ENCODE measurements at regions not wholly inside any gene's neighbourhood (a gene's known extent, or its start where the extent isn't known, plus 50 kb on each side); places are given as distances from the start of the nearest gene placed in this dataset.
"Not testable (repeated sequence)": the region's sequence is repeated elsewhere in the genome, so short reads cannot be mapped to it uniquely, and the experiment has no call there.

DNA sequence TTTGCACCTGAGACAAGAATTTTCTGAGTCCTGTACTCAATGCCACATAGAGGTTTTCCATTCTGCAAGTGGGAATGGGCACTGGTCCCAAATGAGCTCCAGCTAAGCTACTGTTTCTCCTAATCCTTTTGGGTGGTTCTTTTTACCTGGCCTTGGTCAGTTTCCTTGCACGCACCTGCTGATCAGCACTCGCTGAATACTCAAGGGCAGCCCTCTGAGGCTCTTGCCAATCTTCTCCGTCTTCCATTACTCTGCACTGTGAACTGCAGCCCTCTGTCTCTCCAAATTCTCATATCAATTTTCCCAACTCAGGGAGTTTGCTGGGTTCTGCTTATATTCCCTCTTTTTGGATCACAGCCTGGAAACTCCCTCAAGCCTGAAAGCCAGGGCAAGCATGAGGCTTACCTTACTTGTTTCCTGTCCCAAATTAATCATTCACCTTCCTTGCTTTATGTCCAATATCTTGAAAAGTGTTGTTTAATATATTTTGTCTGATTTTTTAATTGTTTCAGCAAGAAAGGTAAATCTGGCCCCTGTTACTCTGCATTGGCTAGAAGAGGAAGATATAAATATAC, 138.0 kb upstream of the TBX18 start:
- in situ Hi-C loops (cut with HindIII; ENCODE audit: low sequenced_read_pairs), result no loop called here
- TF ChIP-seq, protein P1, sequence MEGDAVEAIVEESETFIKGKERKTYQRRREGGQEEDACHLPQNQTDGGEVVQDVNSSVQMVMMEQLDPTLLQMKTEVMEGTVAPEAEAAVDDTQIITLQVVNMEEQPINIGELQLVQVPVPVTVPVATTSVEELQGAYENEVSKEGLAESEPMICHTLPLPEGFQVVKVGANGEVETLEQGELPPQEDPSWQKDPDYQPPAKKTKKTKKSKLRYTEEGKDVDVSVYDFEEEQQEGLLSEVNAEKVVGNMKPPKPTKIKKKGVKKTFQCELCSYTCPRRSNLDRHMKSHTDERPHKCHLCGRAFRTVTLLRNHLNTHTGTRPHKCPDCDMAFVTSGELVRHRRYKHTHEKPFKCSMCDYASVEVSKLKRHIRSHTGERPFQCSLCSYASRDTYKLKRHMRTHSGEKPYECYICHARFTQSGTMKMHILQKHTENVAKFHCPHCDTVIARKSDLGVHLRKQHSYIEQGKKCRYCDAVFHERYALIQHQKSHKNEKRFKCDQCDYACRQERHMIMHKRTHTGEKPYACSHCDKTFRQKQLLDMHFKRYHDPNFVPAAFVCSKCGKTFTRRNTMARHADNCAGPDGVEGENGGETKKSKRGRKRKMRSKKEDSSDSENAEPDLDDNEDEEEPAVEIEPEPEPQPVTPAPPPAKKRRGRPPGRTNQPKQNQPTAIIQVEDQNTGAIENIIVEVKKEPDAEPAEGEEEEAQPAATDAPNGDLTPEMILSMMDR (IDR thresholded peaks at IDR 0.05; ENCODE audit: low read depth, low read length, missing control alignments), result no peak
- no peak overlapping the region for H3K4me3 ChIP-seq (ENCODE audit: low read depth, low read length)
- DNase-seq (ENCODE audit: low read depth), result no peak

DNA sequence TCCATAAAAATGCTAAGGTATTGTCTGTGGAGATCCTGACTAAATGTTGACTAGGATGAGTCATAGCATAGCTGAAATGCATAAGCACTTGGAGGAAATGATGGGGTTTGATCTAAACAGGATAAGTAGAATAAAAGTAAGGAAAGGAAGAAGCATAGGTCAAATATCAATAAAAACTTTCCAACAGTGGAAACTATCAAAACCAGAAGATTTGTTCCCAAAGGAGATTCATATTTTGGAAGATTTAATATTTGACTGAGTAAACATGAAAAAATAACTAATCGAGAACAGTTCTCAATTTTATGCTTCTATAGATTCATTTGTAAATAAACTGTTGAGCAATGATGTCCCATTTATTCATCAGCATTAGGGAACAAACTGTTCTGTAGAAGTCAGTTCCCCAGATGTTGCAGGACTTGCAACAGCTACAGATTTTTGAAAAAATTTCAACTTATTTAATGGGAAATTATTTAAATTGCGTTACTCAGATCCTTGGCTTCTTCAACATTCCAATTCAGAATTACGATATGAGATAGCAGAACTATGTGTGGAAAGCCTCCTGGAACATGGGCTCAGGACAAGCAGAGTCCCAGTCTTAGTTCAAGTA, 133.7 kb upstream of the TBX18 start:
- in situ Hi-C loops (cut with HindIII; ENCODE audit: low sequenced_read_pairs), result no loop called here

DNA sequence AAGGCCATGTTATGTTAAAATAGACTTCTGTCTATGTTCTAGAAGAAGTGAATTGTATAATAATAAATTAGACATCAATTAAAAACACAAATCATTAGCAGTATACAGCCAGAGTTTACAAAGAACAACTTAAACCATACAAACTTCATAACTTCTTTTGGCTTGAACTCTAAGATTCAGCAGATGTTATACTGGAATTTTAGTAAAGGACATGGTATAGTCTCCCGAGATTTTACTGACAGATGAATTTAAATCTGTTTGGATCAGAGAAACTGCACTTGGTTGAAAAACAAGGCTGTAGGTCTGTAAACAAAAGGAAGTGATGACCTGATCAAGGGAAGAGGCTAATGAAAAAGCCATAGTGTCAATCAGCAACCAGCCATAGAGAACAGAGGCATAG, 132.6 kb upstream of the TBX18 start:
- in situ Hi-C loops (cut with HindIII; ENCODE audit: low sequenced_read_pairs), result no loop called here
- no peak for DNase-seq (ENCODE audit: low read depth)
- TF ChIP-seq, protein P1 (IDR thresholded peaks at IDR 0.05; ENCODE audit: low read depth, low read length, missing control alignments), result no peak
- H3K4me3 ChIP-seq (ENCODE audit: low read depth, low read length), result no peak overlapping the region

More for the DNA sequence above, 133.7 kb upstream of the TBX18 start:
- DNase-seq (ENCODE audit: low read depth), result no peak
- H3K4me3 ChIP-seq (ENCODE audit: low read depth, low read length), result no peak overlapping the region
- TF ChIP-seq, protein P1 (IDR thresholded peaks at IDR 0.05; ENCODE audit: low read depth, low read length, missing control alignments), result no peak

DNA sequence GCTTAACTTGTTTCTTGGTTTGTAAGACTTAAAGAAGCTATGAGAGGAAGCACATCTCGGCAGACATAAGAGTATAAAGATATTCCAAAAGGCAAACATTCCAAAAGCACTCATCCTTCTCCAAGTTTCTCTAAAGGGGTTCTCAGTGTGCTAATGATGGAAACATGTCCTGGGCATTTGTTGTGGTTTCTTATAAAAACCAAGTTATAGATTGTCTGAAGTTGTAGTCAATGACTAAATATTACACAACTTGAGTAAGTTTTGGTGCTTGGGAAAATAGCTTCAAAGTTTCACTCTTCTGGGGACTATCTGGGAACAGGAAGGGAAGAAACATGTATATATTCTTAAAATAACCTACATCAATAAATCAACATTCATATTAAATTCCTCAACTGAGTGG, 128.3 kb upstream of the TBX18 start:
- TF ChIP-seq, protein P1 (IDR thresholded peaks at IDR 0.05; ENCODE audit: low read depth, low read length, missing control alignments), result no peak
- in situ Hi-C loops (cut with HindIII; ENCODE audit: low sequenced_read_pairs), result loop anchor here (5.0 kb wide), 1 partner anchor 80 kb away; no protein-coding TSS in a partner anchor
- H3K4me3 ChIP-seq (ENCODE audit: low read depth, low read length), result no peak overlapping the region
- DNase-seq (ENCODE audit: low read depth), result no peak

DNA sequence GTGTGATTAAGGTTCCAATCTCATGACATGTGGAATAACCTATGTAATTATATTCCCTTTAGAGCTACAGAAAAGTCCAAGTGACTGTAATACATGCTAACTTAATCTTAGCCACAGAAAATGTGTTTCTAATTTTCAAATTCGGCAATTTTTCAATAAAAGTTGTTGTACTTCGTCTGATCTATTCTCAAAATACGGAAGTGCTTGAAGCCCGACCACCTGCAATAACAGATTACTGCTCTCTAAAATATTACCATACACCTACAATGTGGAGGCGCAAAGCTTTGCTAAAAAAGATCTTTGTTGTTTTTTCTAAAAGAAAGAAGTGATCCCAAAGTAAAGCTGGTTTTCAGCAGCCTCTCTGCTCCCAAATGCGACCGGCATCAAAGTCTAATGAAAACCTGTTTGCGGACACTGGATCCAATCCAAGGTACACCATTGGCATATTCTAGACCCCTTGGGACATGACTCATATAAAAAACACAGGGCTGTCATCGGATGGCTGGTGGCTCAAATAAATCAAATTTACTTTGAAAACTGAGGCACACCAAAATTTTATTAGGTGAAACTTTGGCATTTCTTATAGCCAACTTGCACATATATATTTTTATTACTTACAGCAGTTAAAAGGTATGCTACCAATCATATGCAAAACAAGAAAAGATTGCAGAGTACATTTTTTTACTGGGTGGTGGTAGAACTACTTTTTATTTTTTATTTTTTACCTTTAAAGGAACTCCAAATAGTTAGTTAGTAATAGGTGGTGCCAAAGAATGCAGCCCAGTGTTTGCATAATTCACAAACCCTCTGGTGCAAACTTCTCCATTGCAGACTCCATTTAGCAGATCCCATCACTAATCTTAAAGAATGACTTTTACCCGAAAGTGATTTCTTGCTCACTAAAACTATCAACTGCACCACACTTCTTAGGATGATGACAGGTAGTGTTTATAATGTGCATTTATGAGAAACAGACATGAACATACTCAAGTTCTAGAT, 118.7 kb upstream of the TBX18 start:
- TF ChIP-seq, protein P1 (IDR thresholded peaks at IDR 0.05; ENCODE audit: low read depth, low read length, missing control alignments), result no peak
- in situ Hi-C loops (cut with HindIII; ENCODE audit: low sequenced_read_pairs), result no loop called here
- no peak for DNase-seq (ENCODE audit: low read depth)

DNA sequence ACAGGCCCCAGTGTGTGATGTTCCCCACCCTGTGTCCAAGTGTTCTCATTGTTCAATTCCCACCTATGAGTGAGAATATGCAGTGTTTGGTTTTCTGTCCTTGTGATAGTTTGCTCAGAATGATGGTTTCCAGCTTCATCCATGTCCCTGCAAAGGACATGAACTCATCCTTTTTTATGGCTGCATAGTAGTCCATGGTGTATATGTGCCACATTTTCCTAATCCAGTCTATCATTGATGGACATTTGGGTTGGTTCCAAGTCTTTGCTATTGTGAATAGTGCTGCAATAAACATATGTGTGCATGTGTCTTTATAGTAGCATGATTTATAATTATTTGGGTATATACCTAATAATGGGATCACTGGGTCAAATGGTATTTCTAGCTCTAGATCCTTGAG, 115.0 kb upstream of the TBX18 start:
- DNase-seq (ENCODE audit: low read depth); H3K4me3 ChIP-seq (ENCODE audit: low read depth, low read length); in situ Hi-C loops (cut with HindIII; ENCODE audit: low sequenced_read_pairs): not testable (repeated sequence)

More for the DNA sequence above, 118.7 kb upstream of the TBX18 start:
- no peak overlapping the region for H3K4me3 ChIP-seq (ENCODE audit: low read depth, low read length)

Measured in astrocyte of the cerebellum (primary cell).